ENCODE measurements at regions not wholly inside any gene's neighbourhood (a gene's known extent, or its start where the extent isn't known, plus 50 kb on each side); places are given as distances from the start of the nearest gene placed in this dataset.

DNA sequence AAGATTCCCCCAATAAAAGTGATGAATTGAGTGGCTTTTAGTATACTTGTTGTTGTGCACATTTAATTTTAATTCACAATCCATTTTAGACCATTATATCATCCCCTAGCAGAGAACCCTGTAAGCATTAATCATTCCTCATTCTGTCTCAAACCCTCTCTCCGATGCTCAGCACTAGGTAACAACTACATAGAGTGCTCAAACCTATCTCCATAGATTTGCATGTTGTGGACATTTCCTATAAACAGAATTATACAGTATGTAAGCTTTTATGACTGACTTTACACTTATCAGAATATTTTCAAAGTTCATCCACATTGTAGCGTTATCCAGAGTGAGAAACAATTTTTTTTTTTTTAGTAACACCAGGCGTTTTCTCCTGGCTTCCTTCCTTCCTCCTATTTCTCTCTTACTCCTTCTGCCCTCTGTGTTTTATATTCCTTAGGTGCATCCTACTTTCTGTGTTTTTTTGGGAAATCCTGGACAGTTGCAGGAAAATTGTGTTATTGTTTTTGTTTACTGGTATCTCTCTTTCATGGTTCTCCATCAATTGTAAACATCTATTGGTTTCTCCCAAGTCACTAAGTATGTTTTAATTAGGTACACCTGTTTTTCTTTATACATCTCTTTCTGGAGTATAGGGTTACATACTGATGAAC is 1528.0 kb upstream of the TPTE start:
- TF ChIP-seq POLR2A (IDR thresholded peaks at IDR 0.05; ENCODE audit: low read depth, low read length) = no peak
- TF ChIP-seq GABPA (IDR thresholded peaks at IDR 0.05; ENCODE audit: low read depth) = no peak
- TF ChIP-seq, protein P1, sequence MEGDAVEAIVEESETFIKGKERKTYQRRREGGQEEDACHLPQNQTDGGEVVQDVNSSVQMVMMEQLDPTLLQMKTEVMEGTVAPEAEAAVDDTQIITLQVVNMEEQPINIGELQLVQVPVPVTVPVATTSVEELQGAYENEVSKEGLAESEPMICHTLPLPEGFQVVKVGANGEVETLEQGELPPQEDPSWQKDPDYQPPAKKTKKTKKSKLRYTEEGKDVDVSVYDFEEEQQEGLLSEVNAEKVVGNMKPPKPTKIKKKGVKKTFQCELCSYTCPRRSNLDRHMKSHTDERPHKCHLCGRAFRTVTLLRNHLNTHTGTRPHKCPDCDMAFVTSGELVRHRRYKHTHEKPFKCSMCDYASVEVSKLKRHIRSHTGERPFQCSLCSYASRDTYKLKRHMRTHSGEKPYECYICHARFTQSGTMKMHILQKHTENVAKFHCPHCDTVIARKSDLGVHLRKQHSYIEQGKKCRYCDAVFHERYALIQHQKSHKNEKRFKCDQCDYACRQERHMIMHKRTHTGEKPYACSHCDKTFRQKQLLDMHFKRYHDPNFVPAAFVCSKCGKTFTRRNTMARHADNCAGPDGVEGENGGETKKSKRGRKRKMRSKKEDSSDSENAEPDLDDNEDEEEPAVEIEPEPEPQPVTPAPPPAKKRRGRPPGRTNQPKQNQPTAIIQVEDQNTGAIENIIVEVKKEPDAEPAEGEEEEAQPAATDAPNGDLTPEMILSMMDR (IDR thresholded peaks at IDR 0.05 in 2 of 3, conservative IDR thresholded peaks at IDR 0.05 in 1 of 3; ENCODE audit: control insufficient read depth in 2 of 3, extremely low read depth in 1 of 3, insufficient read depth in 1 of 3, low read depth in 3 of 3, low read length in 3 of 3) = no peak
- TF ChIP-seq, protein P2, sequence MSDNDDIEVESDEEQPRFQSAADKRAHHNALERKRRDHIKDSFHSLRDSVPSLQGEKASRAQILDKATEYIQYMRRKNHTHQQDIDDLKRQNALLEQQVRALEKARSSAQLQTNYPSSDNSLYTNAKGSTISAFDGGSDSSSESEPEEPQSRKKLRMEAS (IDR thresholded peaks at IDR 0.05; ENCODE audit: low read depth, low read length) = no peak
- TF ChIP-seq JUNB (IDR thresholded peaks at IDR 0.05) = no peak
- TF ChIP-seq POLR2AphosphoS2 (IDR thresholded peaks at IDR 0.05; ENCODE audit: low read depth, low read length) = no peak
- no peak for TF ChIP-seq POLR2AphosphoS5 (IDR thresholded peaks at IDR 0.05; ENCODE audit: low read length)
- TF ChIP-seq SIN3A (IDR thresholded peaks at IDR 0.05; ENCODE audit: low read depth, low read length) = no peak
- no peak for TF ChIP-seq ZBED1 (IDR thresholded peaks at IDR 0.05; ENCODE audit: borderline replicate concordance)
- TF ChIP-seq, protein P3, sequence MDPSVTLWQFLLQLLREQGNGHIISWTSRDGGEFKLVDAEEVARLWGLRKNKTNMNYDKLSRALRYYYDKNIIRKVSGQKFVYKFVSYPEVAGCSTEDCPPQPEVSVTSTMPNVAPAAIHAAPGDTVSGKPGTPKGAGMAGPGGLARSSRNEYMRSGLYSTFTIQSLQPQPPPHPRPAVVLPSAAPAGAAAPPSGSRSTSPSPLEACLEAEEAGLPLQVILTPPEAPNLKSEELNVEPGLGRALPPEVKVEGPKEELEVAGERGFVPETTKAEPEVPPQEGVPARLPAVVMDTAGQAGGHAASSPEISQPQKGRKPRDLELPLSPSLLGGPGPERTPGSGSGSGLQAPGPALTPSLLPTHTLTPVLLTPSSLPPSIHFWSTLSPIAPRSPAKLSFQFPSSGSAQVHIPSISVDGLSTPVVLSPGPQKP (IDR thresholded peaks at IDR 0.05; ENCODE audit: low read depth, low read length) = no peak
- no peak for TF ChIP-seq RUNX3 (IDR thresholded peaks at IDR 0.05; ENCODE audit: low read length)
- TF ChIP-seq YY1 (IDR thresholded peaks at IDR 0.05; ENCODE audit: low read depth, low read length) = no peak
- TF ChIP-seq ETV6 (conservative IDR thresholded peaks at IDR 0.05 in 1 of 2, IDR thresholded peaks at IDR 0.05 in 1 of 2; ENCODE audit: borderline replicate concordance in 1 of 2, low read depth in 1 of 2) = no peak
- no peak for TF ChIP-seq HCFC1 (IDR thresholded peaks at IDR 0.05; ENCODE audit: low read length)
